Ammon's horn (tissue), 1 donor: ENCODE measurements at regions not wholly inside any gene's neighbourhood (a gene's known extent, or its start where the extent isn't known, plus 50 kb on each side); places are given as distances from the start of the nearest gene placed in this dataset.

ENCODE experiments used
- DNase-seq: peaks from one replicate; pipeline ENCODE4 v3.0.0-alpha.2; 2016; ENCODE audit warnings: low spot score

DNA sequence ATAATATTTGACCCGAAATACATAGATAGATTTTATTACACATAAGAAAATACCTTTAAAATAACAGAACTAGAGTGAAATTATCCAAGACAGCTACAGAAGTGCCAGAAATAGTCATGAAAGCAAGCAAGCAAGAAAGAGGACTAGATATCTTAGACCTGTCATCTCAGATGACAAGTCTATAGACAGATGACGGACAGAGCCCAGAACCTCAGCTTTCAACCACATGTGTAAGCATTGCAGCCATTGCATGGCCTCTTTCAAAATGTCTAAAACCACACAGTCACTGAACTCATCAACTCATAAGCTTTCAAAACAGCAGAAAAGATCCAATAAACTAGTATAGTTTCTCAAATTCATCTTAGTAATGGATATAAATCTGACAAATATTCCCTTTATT lies 59.8 kb upstream of the FHIT start:
- DNase-seq = no peak

DNA sequence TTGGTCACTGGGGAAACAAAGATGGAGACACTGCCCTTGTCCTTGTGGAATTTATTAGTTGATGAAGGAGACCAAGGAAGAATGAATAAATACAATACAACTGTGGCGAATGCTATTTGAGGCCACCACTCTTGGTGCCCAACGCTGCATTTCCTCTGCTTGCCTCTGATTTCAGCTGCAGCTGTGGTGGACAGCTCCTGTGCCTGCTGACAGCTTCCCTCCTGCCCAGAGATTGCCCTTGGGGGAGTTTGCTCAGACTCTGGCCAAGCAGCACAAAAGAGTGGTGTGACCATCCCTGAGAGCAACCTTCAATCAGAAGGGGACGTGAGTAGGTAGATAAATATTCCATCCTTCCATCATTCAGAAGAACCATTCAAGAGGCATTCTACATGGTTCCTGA lies 64.6 kb upstream of the FHIT start:
- no peak for DNase-seq

DNA sequence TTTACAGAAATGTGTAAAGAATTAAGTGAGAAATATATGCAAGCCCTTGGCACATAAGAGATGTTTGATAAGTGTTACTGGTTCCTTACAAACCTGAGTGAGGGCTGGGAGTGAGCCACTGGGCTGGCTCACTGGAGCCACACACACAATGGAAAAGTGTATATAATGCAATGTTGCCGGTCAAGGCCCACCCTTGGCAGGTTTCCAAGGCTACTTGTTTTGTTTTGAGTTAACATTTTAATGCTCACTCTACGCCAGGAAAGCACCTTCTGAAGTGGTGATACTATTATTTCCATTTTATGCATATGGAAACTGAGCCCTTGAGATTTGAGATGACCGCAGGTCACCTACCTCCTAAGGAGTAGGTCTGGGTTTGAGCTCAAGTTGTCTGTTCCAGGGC lies 71.8 kb upstream of the FHIT start:
- no peak for DNase-seq

DNA sequence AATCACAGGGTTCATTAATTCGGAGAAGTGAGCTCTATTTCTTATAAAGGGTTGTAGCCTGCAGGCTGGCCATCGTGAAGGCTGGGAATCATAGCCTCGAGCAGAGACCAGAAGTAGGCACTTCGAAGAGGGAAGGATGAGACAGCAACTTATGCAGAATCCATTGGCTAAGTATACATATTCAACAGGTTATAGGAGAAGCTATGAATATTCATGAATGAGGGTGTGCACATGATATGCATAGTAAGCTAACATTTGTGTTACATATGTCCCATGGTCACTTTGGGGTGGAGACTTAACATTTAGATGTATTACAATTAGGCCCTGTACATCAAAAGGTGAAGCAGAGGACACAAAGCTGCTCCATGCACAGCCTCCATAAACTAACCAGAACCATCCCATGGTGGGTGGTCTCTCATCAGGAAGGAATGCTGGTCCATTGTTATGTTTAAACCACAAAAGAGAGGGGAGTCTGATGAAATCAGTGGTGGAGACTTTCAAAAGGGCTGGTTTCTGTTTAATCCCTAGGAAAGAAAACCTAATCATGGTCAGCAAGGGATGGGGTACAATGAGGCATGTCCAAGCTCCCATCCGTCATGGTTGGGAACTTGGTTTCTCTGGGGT lies 80.8 kb upstream of the FHIT start:
- DNase-seq = no peak

DNA sequence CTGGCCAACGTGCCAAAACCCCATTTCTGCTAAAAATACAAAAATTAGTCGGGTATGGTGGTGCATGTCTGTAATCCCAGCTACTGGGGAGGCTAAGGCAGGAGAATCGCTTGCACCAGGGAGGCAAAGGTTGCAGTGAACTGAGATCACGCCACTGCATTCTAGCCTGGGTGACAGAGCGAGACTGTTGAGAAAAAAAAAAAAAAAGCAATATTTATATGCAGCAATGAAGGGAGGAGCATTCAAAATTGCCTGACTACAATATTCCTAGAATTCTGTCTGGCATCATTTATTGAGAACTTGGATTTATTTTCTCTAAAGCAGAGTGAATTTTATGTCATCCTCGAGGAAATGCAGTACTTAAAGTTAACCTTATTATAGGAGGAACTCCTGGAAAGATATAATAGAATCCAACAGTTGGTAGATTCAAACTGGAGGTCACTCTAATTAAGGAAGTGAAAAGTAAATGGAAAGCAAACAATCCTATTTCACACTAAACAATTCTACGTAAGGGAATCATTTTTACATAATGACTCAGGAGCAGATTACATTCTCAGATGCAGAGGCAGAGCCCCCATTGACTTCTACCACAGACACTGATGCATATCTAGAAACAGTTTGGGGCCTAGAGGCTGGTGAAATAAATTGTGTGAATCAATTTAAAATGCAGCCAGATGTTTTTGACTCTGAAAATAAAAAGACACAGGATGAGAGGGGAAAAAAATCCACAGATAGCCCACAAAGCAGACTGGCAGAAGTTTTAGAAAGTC lies 82.1 kb upstream of the FHIT start:
- no peak for DNase-seq

DNA sequence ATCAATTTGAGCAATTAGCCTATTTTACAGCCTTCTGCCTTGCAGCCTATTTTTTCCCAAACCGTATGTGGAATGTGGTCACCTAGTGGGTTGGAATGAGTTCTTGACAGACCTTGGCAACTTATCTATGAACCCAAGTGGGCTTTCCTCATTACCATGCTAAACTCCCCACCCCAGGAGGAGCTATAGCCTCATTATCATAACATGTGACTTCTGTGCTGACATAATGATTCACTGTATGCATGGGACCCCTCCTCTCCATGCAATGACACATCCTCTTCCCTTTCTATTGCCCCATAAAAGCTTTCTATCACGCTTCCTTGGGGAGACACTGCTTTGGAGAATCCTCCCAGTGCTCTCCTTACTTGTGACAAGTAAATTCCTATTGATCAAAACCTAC lies 83.5 kb upstream of the FHIT start:
- no peak for DNase-seq

DNA sequence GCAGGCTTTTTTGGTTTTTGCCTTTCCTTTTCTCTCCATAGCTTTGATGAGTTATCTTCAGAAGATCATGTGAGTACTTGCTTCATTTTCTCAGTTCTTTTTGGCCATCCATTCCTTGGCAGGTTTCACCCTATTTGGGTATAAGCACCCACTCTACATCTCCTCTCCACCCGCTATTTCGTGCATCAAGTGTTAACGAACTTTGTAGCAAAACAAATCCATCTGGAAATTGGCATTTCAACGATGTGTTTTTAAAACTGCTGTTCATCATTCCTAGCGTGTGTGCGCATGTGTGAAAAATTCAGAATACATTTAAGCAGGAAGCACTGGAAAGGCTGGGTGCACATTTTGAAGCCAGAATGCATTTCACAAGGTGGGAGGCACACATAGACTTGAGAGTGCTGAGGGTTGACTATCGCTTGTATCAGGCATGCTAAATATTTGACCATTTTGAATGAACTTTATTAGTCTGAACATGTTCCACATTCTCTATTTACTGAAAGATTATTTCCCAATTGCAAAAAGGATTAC lies 89.7 kb upstream of the FHIT start:
- peak; percentile 21 for DNase-seq

DNA sequence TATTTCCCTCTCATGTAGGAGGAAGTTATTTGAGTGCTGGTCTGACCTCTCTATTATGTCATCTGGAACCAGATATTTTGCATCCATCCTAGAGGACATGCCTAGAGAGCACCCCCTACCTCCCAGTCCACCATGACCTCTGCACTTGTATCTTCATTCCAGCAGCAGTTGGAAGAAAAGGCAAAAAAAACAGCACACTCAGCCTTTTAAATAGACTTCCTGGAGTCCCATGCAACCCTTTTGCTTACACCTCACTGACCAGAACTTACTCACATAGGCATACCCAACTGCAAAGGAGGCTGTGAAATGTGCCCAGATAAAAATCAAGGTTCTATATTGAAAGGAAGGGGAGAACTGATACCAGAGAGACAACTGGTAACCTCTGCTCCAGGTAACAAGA lies 92.3 kb upstream of the FHIT start:
- no peak for DNase-seq

DNA sequence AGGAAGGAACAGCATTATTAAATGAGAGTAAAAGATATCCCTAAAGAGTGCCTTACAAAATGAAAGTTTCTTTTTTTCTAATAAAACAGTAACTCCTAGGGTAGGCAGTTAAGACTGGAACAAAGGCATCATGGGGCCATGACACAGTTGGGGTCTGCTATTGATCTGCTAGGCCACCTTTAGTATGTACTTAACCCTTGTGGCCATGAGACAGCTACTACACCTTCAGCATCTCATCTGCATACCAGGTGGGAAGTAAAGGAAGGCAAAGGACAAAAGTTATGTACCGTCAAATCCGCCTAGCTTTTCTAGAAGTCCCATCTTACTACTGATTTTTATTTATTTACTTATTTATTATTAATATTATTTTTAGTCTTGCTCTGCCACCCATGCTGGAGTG lies 93.8 kb upstream of the FHIT start:
- DNase-seq = no peak

DNA sequence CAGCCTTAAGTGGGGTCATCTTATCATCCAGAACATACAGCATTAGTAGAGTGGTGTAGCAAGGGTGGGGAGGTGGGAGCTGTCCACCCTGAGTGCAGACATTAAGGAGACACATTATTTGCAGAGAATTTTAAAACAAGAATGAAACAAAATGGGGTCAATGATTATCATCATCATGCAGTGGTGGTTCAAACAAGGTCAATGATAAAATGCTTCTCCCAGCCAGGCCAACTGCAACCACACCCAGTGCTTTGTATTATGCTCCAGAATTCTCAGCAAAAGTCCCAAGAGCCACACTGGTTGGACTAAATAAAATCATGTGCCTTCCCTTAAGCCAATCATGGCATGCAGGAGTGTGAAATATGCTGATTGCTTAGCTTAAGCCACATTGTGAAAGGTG lies 96.7 kb upstream of the FHIT start:
- no peak for DNase-seq

DNA sequence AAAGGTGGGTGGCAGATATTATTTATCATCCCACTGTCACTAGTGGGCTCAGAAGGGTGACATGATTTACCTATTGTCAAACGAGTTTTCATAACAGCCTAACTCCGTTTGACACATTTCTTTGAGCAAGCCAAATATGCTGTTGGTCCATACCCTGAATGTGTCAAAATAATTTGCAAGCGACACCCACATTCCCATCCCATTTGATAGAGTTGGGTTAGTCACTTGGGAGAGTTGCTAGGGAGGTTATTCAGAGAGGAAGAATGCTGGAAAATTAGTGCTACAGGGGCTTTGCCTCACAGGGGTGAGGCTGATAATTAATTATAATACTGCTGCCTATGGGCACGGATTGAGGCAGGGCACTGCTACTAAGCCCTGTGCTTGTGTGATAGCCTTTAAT lies 98.5 kb upstream of the FHIT start:
- no peak for DNase-seq

DNA sequence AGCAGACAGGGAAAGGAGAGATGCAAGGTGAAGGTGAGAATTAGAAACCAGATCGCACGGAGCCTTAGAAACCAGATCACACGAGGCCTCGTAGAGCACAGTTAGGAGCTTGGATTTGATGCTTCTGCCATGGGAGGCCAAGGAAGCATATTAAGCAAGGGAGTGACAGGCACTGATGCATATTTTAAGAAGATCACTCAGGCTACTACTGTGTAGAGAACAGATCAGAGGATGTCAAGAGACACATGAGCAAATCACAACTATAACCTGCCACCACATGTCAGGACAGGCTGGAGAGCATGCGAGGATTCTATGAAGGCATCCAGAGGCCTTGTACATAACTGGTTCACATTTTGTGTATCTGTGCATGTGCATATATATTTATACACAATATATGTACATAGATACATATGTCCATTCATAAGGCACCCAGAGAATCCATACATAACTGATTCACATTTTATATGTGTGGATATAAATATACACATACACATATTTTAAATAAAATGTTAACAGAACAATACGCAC lies 99.6 kb upstream of the FHIT start:
- DNase-seq = no peak

DNA sequence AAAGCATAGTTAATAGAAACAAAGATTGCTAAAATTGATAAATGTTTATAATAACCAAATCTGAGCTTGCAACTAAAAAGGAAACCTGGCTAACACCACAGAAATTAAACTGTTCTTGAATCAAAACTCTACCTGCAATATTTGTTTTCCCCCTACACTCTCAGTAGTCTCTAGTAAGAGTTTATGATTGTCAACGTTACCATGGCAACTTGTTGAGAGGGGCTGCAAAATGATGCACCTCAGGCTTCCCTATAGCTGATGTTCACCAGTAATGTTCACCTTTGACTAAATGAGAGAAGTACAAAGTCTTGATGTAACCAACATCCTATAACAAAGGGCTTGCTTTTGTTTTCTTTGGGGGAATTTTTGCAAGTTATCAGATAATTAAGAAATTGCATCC lies 101.1 kb upstream of the FHIT start:
- no peak for DNase-seq

DNA sequence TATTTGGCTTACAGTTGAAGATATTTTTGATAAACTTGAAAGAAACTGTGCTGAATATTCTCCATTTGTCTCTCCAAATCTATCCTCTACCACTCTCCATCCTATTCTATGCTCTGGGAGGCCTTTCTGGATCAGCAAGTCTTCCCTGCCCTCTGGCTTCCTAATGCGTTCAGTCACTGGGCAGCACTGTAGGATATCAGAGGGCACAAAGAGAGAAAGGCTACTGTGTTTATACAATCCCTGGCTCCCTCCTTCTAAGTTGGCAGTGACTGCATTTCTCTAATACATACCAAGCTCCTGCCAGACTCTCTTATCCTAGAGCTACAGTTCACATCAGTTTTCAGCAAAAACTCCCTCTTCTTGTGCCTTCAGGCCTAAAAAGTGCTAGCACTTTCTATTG lies 102.1 kb upstream of the FHIT start:
- peak; percentile 78 for DNase-seq

DNA sequence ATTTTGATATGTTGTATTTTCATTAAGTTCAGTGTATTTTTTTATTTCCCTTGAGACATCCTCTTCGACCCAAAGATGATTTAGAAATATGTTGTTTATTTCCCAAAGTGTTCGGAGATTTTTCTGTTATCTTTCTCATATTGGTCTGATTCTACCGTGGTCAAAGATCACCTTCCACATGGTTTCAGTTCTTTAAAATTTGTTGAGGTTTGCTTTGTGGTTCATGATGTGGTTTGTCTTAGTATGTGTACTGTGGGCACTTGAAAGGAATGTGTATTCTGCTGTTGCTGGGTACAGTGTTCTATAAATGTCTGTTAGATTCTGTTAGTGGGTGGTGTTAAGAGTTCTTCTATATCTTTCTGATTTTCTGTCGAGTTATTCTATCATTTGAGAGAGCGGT lies 103.4 kb upstream of the FHIT start:
- no peak for DNase-seq

DNA sequence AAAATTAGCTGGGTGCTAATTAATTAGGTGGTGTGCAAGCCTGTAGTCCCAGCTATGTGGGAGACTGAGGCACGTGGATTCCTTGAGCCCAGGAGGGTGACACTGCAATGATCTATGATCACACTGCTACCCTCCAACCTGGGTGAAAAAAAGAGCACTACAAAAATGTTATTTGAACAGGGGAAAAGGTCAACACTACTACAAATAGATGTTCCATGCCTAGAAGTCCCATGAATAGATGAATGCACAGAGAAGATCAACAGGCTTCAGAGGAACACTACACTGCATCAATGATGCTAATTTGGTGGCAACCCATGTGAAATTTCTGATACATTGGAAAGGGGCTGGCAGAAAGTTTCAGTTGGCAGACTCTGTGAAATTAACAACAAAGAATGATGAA lies 105.4 kb upstream of the FHIT start:
- no peak for DNase-seq

DNA sequence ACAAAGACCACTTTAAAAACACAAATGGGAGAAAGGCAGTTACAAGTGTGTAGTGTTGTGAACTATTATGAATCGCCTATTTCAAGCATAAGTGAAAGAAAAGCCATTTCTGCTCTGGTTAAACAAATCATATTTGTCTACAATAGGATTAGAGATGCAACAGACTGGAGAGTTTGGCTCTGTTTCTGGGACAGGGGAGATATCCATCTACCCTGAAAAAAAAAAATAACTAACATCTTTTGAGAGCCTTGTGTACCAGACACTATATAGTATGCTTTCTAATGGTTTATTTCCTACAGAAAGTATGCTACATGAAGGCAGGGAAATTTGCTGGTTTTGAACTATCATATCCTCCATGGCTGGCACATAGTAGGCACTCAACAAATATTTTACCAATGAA lies 106.7 kb upstream of the FHIT start:
- DNase-seq = no peak

DNA sequence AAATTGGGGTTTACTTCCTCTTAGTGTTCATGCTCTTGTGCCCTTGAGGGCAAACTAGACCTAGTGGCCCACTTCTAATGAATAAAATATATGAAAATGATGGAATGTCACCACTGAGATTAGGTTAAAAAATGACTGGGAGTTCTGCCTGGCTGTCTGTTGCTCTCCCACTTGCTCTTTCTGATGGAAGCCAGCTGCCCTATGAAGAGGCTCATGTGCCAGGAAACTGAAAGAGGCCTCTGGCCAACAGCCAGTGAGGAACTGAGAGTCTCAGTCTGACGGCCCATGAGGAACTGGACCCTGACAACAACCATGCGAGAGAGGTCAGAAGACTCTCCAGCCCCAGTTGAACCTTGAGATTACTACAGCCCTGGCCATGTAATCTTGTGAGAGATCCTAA lies 107.1 kb upstream of the FHIT start:
- DNase-seq = peak; percentile 91

DNA sequence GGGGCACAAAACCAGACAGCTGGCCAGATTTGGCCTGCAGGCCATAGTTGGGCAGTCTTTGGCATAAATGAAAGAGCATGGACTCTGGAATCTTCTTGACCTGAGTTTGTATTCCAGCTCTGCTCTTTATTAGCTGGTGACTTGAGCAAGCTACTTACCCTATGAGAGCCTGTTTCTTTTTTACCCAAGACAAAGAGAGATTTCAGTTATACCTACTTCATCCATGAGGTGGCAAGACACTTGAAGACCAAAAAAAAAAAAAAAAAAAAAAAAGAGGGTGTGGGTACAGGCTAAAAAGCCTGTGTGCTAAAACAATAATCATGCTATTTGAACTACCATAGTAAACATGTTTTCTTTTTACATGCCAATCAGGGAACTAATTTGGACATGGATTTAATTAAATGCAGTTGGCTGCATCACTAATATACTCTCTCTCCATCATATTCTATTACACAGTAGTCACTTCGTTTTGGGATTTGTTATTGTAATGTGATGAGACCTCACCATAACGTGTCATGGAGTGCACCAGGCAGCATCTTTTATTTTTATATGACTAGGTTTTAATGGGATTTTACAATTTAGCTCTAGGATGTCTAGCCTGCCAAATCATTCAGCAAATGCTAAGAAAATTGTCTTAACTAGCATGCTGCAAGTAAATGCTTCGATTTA lies 109.2 kb upstream of the FHIT start:
- DNase-seq = no peak

DNA sequence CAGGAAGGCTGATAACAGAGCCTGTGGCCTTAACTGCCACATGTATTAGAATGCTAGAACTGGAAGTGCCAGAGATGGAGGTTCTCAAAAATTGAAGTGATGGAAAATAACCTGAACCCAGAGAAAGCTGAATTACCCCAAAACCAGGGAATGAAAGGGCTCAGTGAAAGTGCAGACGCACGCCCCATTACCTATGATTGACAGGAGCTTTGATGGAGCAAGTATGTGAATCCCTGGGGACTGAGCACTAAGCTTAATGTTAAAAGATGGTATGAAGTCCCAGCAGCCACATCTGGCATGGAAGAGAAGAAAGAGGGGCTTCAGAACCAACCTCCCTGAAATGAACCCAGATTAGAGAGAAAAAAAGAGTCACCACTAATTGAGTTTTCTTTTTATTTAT lies 118.4 kb upstream of the FHIT start:
- DNase-seq = no peak

DNA sequence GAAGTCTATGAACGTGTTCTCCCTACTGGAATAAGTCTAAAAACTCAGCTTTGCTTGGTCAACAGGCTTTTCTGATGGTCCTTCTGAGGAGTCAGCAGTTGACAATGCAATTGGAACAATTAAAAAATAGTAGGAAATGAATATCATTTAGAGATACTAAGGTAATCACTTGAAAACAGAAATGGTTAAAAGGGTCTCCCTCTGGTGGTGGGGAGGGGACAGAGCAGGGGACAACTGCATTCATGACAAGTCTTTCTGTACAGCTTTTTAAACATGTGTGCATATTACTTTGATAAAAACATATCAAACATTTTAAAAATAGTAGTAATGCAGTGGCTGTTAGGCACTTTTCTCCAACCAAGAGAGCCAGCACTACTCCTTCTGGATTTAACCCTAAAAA lies 119.9 kb upstream of the FHIT start:
- DNase-seq = no peak

DNA sequence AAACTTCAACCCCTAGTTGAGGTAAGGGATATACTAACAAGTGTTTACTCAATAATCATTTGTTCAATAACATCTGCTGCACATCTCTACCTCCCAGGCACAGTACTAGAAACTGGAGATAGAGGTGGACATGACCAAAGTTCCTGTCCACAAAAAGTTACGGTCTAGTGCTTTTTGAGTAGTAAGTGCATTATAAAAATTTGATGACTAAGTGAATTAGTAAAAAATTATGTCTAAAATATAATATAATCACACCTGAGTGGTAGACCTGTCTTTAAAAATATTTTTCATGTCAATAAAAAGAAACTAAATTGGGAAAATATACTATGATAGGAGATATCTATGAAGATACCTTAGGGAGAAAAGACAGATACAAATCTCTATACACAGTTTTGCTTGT lies 121.5 kb upstream of the FHIT start:
- no peak for DNase-seq

DNA sequence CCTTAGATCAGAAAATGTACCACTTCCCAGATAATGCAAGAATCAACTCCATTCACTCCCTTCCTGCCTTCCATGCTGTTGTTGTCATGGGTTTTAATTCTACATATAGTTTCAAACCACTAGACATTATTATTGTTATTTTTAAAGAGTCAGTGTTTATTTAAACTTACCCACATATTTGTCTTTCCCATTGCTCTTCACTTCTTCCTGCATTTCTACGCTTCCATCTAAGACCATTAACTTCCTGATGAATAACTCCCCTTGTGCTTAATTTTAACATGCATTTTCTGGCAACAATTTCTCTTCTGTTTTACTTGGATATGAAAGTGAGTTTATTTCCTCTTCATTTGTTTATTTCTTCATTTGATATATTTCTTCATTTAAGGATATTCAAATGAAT lies 127.1 kb upstream of the FHIT start:
- DNase-seq = no peak
